ACC112 (cell line): ENCODE measurements at regions not wholly inside any gene's neighbourhood (a gene's known extent, or its start where the extent isn't known, plus 50 kb on each side); places are given as distances from the start of the nearest gene placed in this dataset.
"Not testable (repeated sequence)": the region's sequence is repeated elsewhere in the genome, so short reads cannot be mapped to it uniquely, and the experiment has no call there.

Experiments
- H2AFZ ChIP-seq: fragments of 200-600 bp; sonication (generic); one replicate; pipeline ENCODE4 v1.6.0; 2017; ENCODE audit warnings: antibody characterized with exemption, low read length; ENCODE audit not compliant: unreplicated experiment
- H3K27ac ChIP-seq: fragments of 200-600 bp; sonication (generic); 2 replicates; pipeline ENCODE4 v1.5.1; 2014; ENCODE audit warnings: low read depth, mild to moderate bottlenecking, antibody characterized with exemption, low read length, moderate library complexity
- H3K27me3 ChIP-seq: fragments of 200-600 bp; sonication (generic); 2 replicates; pipeline ENCODE4 v1.6.1; 2014; ENCODE audit warnings: mild to moderate bottlenecking, antibody characterized with exemption, low read length, moderate library complexity, mixed read lengths; ENCODE audit not compliant: insufficient read depth
- H3K36me3 ChIP-seq: fragments of 200-600 bp; sonication (generic); 2 replicates; pipeline ENCODE4 v1.6.1; 2016; ENCODE audit warnings: mild to moderate bottlenecking, antibody characterized with exemption, low read length, moderate library complexity, mixed read lengths; ENCODE audit not compliant: insufficient read depth
- H3K4me1 ChIP-seq: fragments of 200-600 bp; sonication (generic); one replicate; pipeline ENCODE4 v1.6.1; 2016; ENCODE audit warnings: low read length, mixed read lengths; ENCODE audit not compliant: insufficient read depth, unreplicated experiment, control insufficient read depth
- H3K4me3 ChIP-seq: fragments of 200-600 bp; sonication (generic); 2 replicates; pipeline ENCODE4 v1.5.1; 2014; ENCODE audit warnings: mild to moderate bottlenecking, low read depth, low read length
- H3K79me2 ChIP-seq: fragments of 200-600 bp; sonication (generic); one replicate; pipeline ENCODE4 v1.6.0; 2016; ENCODE audit warnings: low read length; ENCODE audit not compliant: control insufficient read depth, unreplicated experiment, insufficient read depth

DNA sequence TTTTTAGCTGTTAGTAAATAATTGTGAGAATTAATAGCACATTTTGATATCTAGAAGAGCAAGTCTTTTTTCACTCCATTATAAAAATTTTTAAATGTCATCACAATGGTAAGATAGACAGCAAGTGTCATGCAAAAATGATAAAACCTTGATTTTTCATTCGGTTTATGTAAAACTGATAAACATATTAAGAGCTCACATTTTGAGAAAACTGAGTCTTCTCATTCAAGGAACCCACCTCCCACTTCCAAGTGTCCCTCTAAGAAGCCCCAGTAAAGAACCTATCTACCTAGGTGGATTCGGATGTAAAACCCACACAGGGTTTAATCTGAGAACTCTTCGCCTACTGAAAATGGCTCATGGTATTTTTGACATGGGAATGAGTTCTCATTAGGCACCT is 87.1 kb upstream of the CCDC180 start:
- peaks cover 40% of the 10 kb centered on the region for H3K27me3 ChIP-seq
- not testable (repeated sequence) for H2AFZ ChIP-seq, H3K4me1 ChIP-seq, H3K36me3 ChIP-seq, H3K79me2 ChIP-seq, H3K27ac ChIP-seq, H3K4me3 ChIP-seq

- not testable (repeated sequence) for H3K36me3 ChIP-seq, H3K27ac ChIP-seq, H3K4me1 ChIP-seq, H3K79me2 ChIP-seq, H3K4me3 ChIP-seq, H2AFZ ChIP-seq
- H3K27me3 ChIP-seq = peaks cover 37% of the 10 kb centered on the region
Measured at GRCh38 chr9:97219443-97220140, 87.9 kb upstream of the CCDC180 start.

GRCh38 chr9:97215127-97215526 is 92.3 kb upstream of the CCDC180 start:
- not testable (repeated sequence) for H2AFZ ChIP-seq, H3K79me2 ChIP-seq, H3K36me3 ChIP-seq, H3K4me3 ChIP-seq, H3K27ac ChIP-seq, H3K27me3 ChIP-seq, H3K4me1 ChIP-seq

GRCh38 chr9:97214556-97214955 is 92.9 kb upstream of the CCDC180 start:
- H3K4me3 ChIP-seq, H3K27ac ChIP-seq, H3K79me2 ChIP-seq: not testable (repeated sequence)

GRCh38 chr9:97199683-97200082 is 107.8 kb upstream of the CCDC180 start:
- not testable (repeated sequence) for H3K27ac ChIP-seq, H3K4me1 ChIP-seq, H3K36me3 ChIP-seq, H2AFZ ChIP-seq, H3K27me3 ChIP-seq, H3K4me3 ChIP-seq, H3K79me2 ChIP-seq

More at GRCh38 chr9:97214556-97214955, 92.9 kb upstream of the CCDC180 start:
- H3K4me1 ChIP-seq, H2AFZ ChIP-seq, H3K36me3 ChIP-seq, H3K27me3 ChIP-seq: not testable (repeated sequence)

DNA sequence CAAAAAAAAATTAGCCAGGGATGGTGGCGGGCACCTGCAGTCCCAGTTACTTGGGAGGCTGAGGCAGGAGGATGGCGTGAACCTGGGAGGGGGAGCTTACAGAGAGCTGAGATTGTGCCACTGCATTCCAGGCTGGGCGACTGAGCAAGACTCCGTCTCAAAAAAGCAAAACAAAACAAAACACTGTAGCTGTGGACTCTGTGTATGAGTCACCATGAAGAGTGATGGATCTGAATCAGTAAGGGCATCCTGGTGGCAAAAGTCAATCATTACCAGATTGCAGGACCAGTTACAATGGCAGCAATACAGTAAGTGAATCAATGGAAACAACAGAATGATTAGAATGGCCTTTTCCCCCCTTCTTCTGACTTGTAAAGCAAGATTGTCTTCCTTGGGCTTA is 113.7 kb upstream of the CCDC180 start:
- H3K4me3 ChIP-seq, H3K27ac ChIP-seq, H3K36me3 ChIP-seq, H3K79me2 ChIP-seq, H3K4me1 ChIP-seq, H2AFZ ChIP-seq, H3K27me3 ChIP-seq: not testable (repeated sequence)

DNA sequence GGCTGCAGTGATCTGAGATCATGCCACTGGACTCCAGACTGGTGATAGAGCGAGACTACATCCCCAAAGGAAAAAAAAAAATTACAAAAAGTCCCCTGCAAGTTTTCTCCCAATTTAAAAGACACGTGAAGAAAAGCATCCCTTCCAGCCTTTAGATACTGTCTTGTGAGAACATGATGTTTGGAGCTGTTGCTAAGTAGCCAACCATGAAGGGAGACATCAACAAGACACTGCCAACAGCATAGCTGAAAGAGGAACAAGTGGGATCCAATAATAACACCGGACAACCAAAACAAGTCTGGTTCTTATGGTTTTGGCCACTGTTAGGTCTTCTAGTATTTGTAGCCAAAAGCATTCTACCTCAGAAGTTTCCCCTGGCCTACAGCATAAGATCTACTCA is 118.9 kb upstream of the CCDC180 start:
- Histone ChIP-seq H3K79me2 (no peaks in the 10 kb centered on the region), H2AFZ (no peak overlapping the region), H3K4me3 (no peak overlapping the region), H3K27me3 (0 out of 2 replicates have a peak, but pooled peaks cover 3% of the 10 kb centered on the region), H3K4me1 (no peaks in the 10 kb centered on the region), H3K36me3 (no peaks in the 10 kb centered on the region), H3K27ac (no peak overlapping the region)

DNA sequence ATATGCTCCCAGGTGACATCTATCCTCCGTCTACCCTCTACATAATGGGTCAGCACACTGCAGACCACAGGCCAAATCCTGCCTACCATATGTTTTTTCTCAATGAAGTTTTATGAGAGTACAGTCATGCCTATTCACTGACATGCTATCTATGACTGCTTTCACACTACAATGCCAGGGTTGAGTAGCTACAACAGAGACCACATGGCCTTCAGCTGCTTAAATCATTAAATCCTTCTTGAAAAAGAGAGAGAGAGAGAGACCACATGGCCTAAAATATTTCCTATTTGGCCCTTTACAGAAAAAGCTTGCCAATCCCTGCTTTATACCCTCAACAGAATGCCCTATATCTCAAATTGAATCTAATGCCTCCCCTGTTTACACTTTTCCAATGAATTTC is 119.8 kb upstream of the CCDC180 start:
- H3K4me3 ChIP-seq, H3K27me3 ChIP-seq, H3K4me1 ChIP-seq, H3K36me3 ChIP-seq, H3K27ac ChIP-seq, H3K79me2 ChIP-seq, H2AFZ ChIP-seq: not testable (repeated sequence)

- Histone ChIP-seq H3K27ac (no peak overlapping the region), H3K27me3 (0 out of 2 replicates have a peak, but pooled peaks cover 3% of the 10 kb centered on the region), H3K79me2 (no peaks in the 10 kb centered on the region), H3K36me3 (no peaks in the 10 kb centered on the region), H2AFZ (no peak overlapping the region), H3K4me3 (no peak overlapping the region), H3K4me1 (no peaks in the 10 kb centered on the region)
Measured at GRCh38 chr9:97186493-97186892, 121.0 kb upstream of the CCDC180 start.

GRCh38 chr9:97182532-97182931 is 124.9 kb upstream of the CCDC180 start:
- H3K79me2 ChIP-seq, H3K36me3 ChIP-seq, H3K4me3 ChIP-seq, H3K27ac ChIP-seq, H3K27me3 ChIP-seq, H3K4me1 ChIP-seq, H2AFZ ChIP-seq: not testable (repeated sequence)

DNA sequence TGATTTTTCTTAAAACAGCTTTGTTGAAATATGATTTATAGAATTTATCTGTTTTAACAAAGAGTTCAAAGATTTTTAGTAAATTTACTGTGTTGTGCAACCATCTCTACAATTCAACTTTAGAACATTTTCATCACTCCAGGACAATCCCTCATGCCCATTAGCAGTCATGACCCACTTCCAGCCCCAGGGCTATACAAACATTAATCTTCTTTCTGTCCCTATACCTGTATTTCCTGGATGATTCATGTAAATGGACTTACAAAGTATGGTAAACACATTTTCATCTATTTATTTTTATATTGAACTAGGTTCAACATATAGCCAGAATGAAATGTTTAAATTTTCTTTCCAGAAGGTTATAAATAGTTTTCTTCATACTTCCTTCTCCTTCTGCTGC is 127.8 kb upstream of the CCDC180 start:
- Histone ChIP-seq H3K27ac (no peak overlapping the region), H3K27me3 (no peaks in the 10 kb centered on the region; the same call in 1 of the 2 replicates), H3K4me3 (no peak overlapping the region), H3K79me2 (no peaks in the 10 kb centered on the region), H3K4me1 (no peaks in the 10 kb centered on the region), H3K36me3 (no peaks in the 10 kb centered on the region), H2AFZ (no peak overlapping the region)
